CD4-positive, alpha-beta T cell (primary cell): ENCODE measurements at regions not wholly inside any gene's neighbourhood (a gene's known extent, or its start where the extent isn't known, plus 50 kb on each side); places are given as distances from the start of the nearest gene placed in this dataset.

Source experiments
- ATAC-seq: fragments of 200-7000 bp; cut with Tn5 transposase; one replicate; pipeline ENCODE4 v1.10.0; 2022; ENCODE audit warnings: mild to moderate bottlenecking; ENCODE audit not compliant: poor library complexity
- CTCF ChIA-PET: fragments of 350-600 bp; sonication (Branson Sonifier 250); formaldehyde crosslinking; loops from one replicate; lab custom pipeline; 2021; ENCODE audit warnings: antibody characterized with exemption, inconsistent platforms; lab: Charles Lee
- POLR2A ChIA-PET: fragments of 350-600 bp; sonication (Branson Sonifier 250); formaldehyde crosslinking; loops from one replicate; lab custom pipeline; 2021; ENCODE audit warnings: antibody characterized with exemption, inconsistent platforms; lab: Charles Lee
- DNase-seq, 14 experiments: peaks; one replicate each; pipeline ENCODE4 v3.0.0-alpha.2; 2013 to 2020; ENCODE audit warnings: mixed read lengths in 2 of 14
- H3K27ac ChIP-seq, 2 donors: one replicate each; pipeline versions ENCODE4 v1.5.1 to v1.7.0; 2013; ENCODE audit warnings: low read length in 2 of 2, low read depth in 1 of 2, mild to moderate bottlenecking in 1 of 2
- H3K27me3 ChIP-seq, 2 experiments: 1 replicate in 1 of 2; 2 replicates in 1 of 2; pipeline versions ENCODE4 v1.6.1 to v1.7.0; 2013; ENCODE audit warnings: low read length in 2 of 2, control low read depth in 1 of 2, mild to moderate bottlenecking in 1 of 2, moderate library complexity in 1 of 2; ENCODE audit not compliant: insufficient read depth in 2 of 2, control insufficient read depth in 1 of 2
- H3K36me3 ChIP-seq: one replicate; pipeline ENCODE4 v1.6.1; 2013; ENCODE audit warnings: low read length, control low read depth; ENCODE audit not compliant: insufficient read depth
- H3K4me1 ChIP-seq: one replicate; pipeline ENCODE4 v1.6.1; 2013; ENCODE audit warnings: low read length, control low read depth; ENCODE audit not compliant: insufficient read depth
- H3K4me3 ChIP-seq: one replicate; pipeline ENCODE4 v1.5.1; 2013; ENCODE audit warnings: mild to moderate bottlenecking, low read length, moderate library complexity
- H3K9me3 ChIP-seq, 2 experiments: 1 replicate in 1 of 2; 2 replicates in 1 of 2; pipeline versions ENCODE4 v1.6.1 to v1.7.0; 2013; ENCODE audit warnings: low read length in 2 of 2, mild to moderate bottlenecking in 2 of 2, control low read depth in 1 of 2, moderate library complexity in 1 of 2; ENCODE audit not compliant: control insufficient read depth in 1 of 2, insufficient read depth in 1 of 2
- H3K27ac Mint-ChIP-seq: one replicate; pipeline ENCODE4 v1.8.0; 2020; ENCODE audit warnings: mixed read lengths
- H3K27me3 Mint-ChIP-seq: one replicate; pipeline ENCODE4 v1.8.0; 2021; ENCODE audit warnings: mixed read lengths
- H3K36me3 Mint-ChIP-seq: one replicate; pipeline ENCODE4 v1.8.0; 2021; ENCODE audit warnings: low read depth, mixed read lengths
- H3K4me1 Mint-ChIP-seq: one replicate; pipeline ENCODE4 v1.8.0; 2021; ENCODE audit warnings: low read depth, mixed read lengths
- H3K4me3 Mint-ChIP-seq: one replicate; pipeline ENCODE4 v1.8.0; 2020; ENCODE audit warnings: mild to moderate bottlenecking, mixed read lengths
- H3K9me3 Mint-ChIP-seq: one replicate; pipeline ENCODE4 v1.8.0; 2020; ENCODE audit warnings: mixed read lengths
- intact Hi-C, 2 experiments: fragments of 100-400 bp; cut with DNase I in 1 of 2; cut with micrococcal nuclease in 1 of 2; formaldehyde crosslinking; loops; one replicate each; pipeline versions ENCODE4 v1.15.1 to v1.9.0; 2023 to 2025; cut with DNase I, micrococcal nuclease
- TF ChIP-seq, protein P1 (sequence below): fragments of 200-600 bp; IDR thresholded peaks from one replicate; pipeline ENCODE4 v1.8.0; 2022; ENCODE audit warnings: antibody characterized with exemption, mild to moderate bottlenecking

DNA sequence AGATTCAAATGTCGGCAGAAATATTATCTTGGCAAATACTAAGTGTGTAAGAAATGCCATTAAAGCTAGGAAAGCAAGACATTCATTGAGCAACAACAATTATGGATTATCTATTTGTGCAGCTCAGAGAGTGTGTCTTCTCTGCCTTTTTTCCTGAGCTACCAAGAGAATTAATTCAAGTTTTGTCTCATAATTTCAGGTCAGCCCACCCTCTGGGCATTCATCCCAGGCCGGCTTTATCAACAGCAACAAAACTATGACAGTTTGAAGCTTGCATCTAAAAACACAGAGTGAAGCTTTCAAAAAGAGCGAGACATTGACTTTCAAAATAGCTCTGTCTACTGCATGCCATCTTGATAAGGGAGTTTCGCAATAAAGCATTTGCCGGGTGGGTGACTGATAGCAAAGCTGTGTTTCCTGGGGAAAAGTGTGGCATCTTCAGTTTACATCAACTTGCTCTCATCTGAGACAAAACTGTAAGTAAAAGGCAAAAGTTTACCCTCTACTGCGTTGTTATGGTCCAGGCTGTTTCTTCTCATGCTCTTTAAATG lies 182.4 kb downstream of the IRX1 start:
- H3K27me3 Mint-ChIP-seq = no peaks in the 10 kb centered on the region
- no peaks in the 10 kb centered on the region for H3K4me1 Mint-ChIP-seq
- H3K9me3 Mint-ChIP-seq = peaks cover 5% of the 10 kb centered on the region

DNA sequence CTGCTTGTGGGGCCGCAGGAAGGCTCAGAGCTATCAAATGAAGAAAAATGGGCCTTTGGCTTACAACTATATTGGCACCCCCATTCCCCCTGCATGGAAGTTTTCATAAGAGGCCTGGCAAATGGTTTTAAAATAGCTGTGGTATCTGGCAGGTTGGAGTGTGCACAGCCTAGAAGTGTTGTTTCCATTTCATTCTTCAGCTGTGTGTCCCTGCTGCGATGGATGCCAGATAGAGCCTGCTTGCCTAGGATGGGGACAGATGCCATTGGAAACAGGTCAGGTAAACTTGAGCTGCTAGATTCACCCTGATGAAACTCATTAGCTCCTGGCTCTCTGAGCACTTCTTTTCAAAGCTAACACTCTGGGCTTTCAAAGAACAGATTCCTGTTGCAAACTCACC lies 183.3 kb downstream of the IRX1 start:
- H3K4me1 ChIP-seq = no peaks in the 10 kb centered on the region
- ChIA-PET CTCF (no interaction called here), POLR2A (no interaction called here)
- Mint-ChIP-seq H3K36me3 (no peaks in the 10 kb centered on the region), H3K4me3 (no peak overlapping the region), H3K27ac (no peak overlapping the region), H3K27me3 (no peaks in the 10 kb centered on the region), H3K4me1 (no peaks in the 10 kb centered on the region), H3K9me3 (peaks cover 3% of the 10 kb centered on the region)
- ATAC-seq (no peak), DNase-seq (no peak)
- TF ChIP-seq, protein P1, sequence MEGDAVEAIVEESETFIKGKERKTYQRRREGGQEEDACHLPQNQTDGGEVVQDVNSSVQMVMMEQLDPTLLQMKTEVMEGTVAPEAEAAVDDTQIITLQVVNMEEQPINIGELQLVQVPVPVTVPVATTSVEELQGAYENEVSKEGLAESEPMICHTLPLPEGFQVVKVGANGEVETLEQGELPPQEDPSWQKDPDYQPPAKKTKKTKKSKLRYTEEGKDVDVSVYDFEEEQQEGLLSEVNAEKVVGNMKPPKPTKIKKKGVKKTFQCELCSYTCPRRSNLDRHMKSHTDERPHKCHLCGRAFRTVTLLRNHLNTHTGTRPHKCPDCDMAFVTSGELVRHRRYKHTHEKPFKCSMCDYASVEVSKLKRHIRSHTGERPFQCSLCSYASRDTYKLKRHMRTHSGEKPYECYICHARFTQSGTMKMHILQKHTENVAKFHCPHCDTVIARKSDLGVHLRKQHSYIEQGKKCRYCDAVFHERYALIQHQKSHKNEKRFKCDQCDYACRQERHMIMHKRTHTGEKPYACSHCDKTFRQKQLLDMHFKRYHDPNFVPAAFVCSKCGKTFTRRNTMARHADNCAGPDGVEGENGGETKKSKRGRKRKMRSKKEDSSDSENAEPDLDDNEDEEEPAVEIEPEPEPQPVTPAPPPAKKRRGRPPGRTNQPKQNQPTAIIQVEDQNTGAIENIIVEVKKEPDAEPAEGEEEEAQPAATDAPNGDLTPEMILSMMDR = no peak
- no peak overlapping the region for H3K27ac ChIP-seq
- H3K27me3 ChIP-seq = no peaks in the 10 kb centered on the region
- intact Hi-C loops = no loop called here
- H3K36me3 ChIP-seq = no peaks in the 10 kb centered on the region
- H3K4me3 ChIP-seq = no peak overlapping the region
- H3K9me3 ChIP-seq = peaks cover 0 to 35% of the 10 kb centered on the region in 2 experiments

More for the DNA sequence above, 182.4 kb downstream of the IRX1 start:
- intact Hi-C loops = no loop called here
- H3K27me3 ChIP-seq = no peaks in the 10 kb centered on the region
- H3K4me3 Mint-ChIP-seq = no peak overlapping the region
- H3K36me3 Mint-ChIP-seq = no peaks in the 10 kb centered on the region
- ATAC-seq (no peak), DNase-seq (no peak)
- H3K4me3 ChIP-seq = no peak overlapping the region
- ChIA-PET CTCF (no interaction called here), POLR2A (no interaction called here)
- TF ChIP-seq, protein P1 = no peak
- H3K36me3 ChIP-seq = no peaks in the 10 kb centered on the region
- H3K27ac Mint-ChIP-seq = no peak overlapping the region
- H3K4me1 ChIP-seq = no peaks in the 10 kb centered on the region
- no peak overlapping the region for H3K27ac ChIP-seq
- H3K9me3 ChIP-seq = peaks cover 0 to 35% of the 10 kb centered on the region in 2 experiments

DNA sequence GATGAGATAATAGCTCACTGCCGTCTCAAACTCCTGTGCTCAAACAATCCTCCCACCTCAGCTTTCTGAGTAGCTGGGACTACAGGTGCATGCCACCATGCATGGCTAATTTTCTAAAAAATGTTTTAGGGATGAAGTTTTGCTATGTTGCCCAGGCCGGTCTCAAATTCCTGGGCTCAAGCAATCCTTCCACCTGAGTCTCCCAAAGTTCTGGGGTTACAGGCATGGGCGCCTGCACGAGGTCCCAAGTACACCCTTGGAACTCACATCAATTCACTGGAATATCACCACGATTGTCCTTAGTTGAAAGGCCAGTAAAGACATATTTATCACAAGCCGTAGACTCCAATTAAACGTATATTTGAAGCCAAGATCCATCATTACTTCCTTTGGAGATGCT lies 184.6 kb downstream of the IRX1 start:
- TF ChIP-seq, protein P1 = no peak
- Histone ChIP-seq H3K9me3 (peaks cover 0 to 27% of the 10 kb centered on the region in 2 experiments), H3K27me3 (no peaks in the 10 kb centered on the region), H3K4me3 (no peak overlapping the region), H3K36me3 (no peaks in the 10 kb centered on the region), H3K4me1 (no peaks in the 10 kb centered on the region), H3K27ac (no peak overlapping the region)
- intact Hi-C loops = no loop called here
- Mint-ChIP-seq H3K27ac (no peak overlapping the region), H3K4me3 (no peak overlapping the region), H3K9me3 (peaks cover 3% of the 10 kb centered on the region), H3K4me1 (no peaks in the 10 kb centered on the region), H3K36me3 (no peaks in the 10 kb centered on the region), H3K27me3 (no peaks in the 10 kb centered on the region)
- DNase-seq = no peak
- CTCF ChIA-PET = no interaction called here
- POLR2A ChIA-PET = no interaction called here
- no peak for ATAC-seq
